ENCODE measurements at regions not wholly inside any gene's neighbourhood (a gene's known extent, or its start where the extent isn't known, plus 50 kb on each side); places are given as distances from the start of the nearest gene placed in this dataset.

GRCh38 chr4:92122911-92123310, 180.9 kb upstream of the GRID2 start:
- no peak for DNase-seq

GRCh38 chr4:92128676-92129075, 175.1 kb upstream of the GRID2 start:
- no peak for DNase-seq

GRCh38 chr4:92129408-92129994, 174.3 kb upstream of the GRID2 start:
- DNase-seq: no peak

GRCh38 chr4:92136434-92136833, 167.3 kb upstream of the GRID2 start:
- no peak for DNase-seq

GRCh38 chr4:92163348-92163747, 140.4 kb upstream of the GRID2 start:
- no peak for DNase-seq

GRCh38 chr4:92170340-92170739, 133.4 kb upstream of the GRID2 start:
- no peak for DNase-seq

GRCh38 chr4:92172203-92172602, 131.6 kb upstream of the GRID2 start:
- DNase-seq: no peak

- no peak for DNase-seq
These were observed 128.5 kb upstream of the GRID2 start for GRCh38 chr4:92175250-92175649.

- no peak for DNase-seq
These were observed 121.6 kb upstream of the GRID2 start for GRCh38 chr4:92182006-92182735.

- DNase-seq: no peak
These were observed 120.9 kb upstream of the GRID2 start for GRCh38 chr4:92182736-92183407.

GRCh38 chr4:92183825-92184224, 119.9 kb upstream of the GRID2 start:
- no peak for DNase-seq

GRCh38 chr4:92184566-92184965, 119.2 kb upstream of the GRID2 start:
- no peak for DNase-seq

GRCh38 chr4:92186239-92186638, 117.5 kb upstream of the GRID2 start:
- no peak for DNase-seq

- no peak for DNase-seq
These were observed 114.6 kb upstream of the GRID2 start for GRCh38 chr4:92189146-92189545.

GRCh38 chr4:92198711-92199110, 105.1 kb upstream of the GRID2 start:
- no peak for DNase-seq

- no peak for DNase-seq
These were observed 104.6 kb upstream of the GRID2 start for GRCh38 chr4:92199135-92199534.

GRCh38 chr4:92210906-92211305, 92.9 kb upstream of the GRID2 start:
- DNase-seq: no peak

GRCh38 chr4:92215476-92215875, 88.3 kb upstream of the GRID2 start:
- DNase-seq: no peak

- DNase-seq: no peak
These were observed 72.3 kb upstream of the GRID2 start for GRCh38 chr4:92231511-92231910.

- no peak for DNase-seq
These were observed 71.2 kb upstream of the GRID2 start for GRCh38 chr4:92232566-92232965.

GRCh38 chr4:92234393-92235176, 69.2 kb upstream of the GRID2 start:
- no peak for DNase-seq

- DNase-seq: no peak
These were observed 68.0 kb upstream of the GRID2 start for GRCh38 chr4:92235731-92236130.

- DNase-seq: no peak
These were observed 66.9 kb upstream of the GRID2 start for GRCh38 chr4:92236877-92237276.

- no peak for DNase-seq
These were observed 66.2 kb upstream of the GRID2 start for GRCh38 chr4:92237559-92237958.

Data from NCI-H748 treated with DMSO at 0.1 percent for 48 hours (cell line).